ENCODE measurements at regions not wholly inside any gene's neighbourhood (a gene's known extent, or its start where the extent isn't known, plus 50 kb on each side); places are given as distances from the start of the nearest gene placed in this dataset.

- no peaks in the 10 kb centered on the region for H3K4me1 ChIP-seq (ENCODE audit: control insufficient read depth, insufficient read depth, low read length)
- H2AK5ac ChIP-seq (ENCODE audit: low read depth, low read length): no peak overlapping the region
- H2BK5ac ChIP-seq (ENCODE audit: low read depth, low read length, poor library complexity, severe bottlenecking): no peak overlapping the region
- no peaks in the 10 kb centered on the region for H4K20me1 ChIP-seq (ENCODE audit: insufficient read depth, low read length)
- no peak overlapping the region for H4K8ac ChIP-seq (ENCODE audit: low read depth in 2 of 2, low read length in 2 of 2)
- no peak overlapping the region for H3K4me3 ChIP-seq (ENCODE audit: insufficient read depth, low read depth, low read length)
- no peak overlapping the region for H3K9ac ChIP-seq (ENCODE audit: low read depth, low read length)
- no peak overlapping the region for H4K5ac ChIP-seq (ENCODE audit: low read depth, low read length)
- no TSS peak for BruUV-seq (replicated peaks)
- H2AK9ac ChIP-seq (replicated peaks; ENCODE audit: low read depth, low read length, poor library complexity): no peak overlapping the region
- CTCF ChIA-PET: no interaction called here
- no peak overlapping the region for H2BK15ac ChIP-seq (ENCODE audit: low read depth, low read length)
- in situ Hi-C loops (cut with MboI; ENCODE audit: low sequenced_read_pairs): loop anchor here (25.0 kb wide), 1 partner anchor 549 kb away; no protein-coding TSS in a partner anchor
- H3K4ac ChIP-seq (ENCODE audit: low read depth, low read length): no peak overlapping the region
- H3K79me1 ChIP-seq (ENCODE audit: low read depth in 1 of 2, low read length in 2 of 2): no peaks in the 10 kb centered on the region
- H3K4me2 ChIP-seq (ENCODE audit: low read depth, low read length): no peak overlapping the region
- H3K27ac ChIP-seq (ENCODE audit: insufficient read depth, low read length): no peak overlapping the region
- intact Hi-C loops (cut with micrococcal nuclease): no loop called here
- no peak overlapping the region for H3K18ac ChIP-seq (ENCODE audit: low read depth, low read length)
- dilution Hi-C loops (cut with HindIII; ENCODE audit: low sequenced_read_pairs, unreplicated experiment): no loop called here
- no peak for ATAC-seq (ENCODE audit: low read depth)
- no peaks in the 10 kb centered on the region for H3K36me3 ChIP-seq (ENCODE audit: control insufficient read depth, insufficient read depth, low read length)
- no peak overlapping the region for H4K91ac ChIP-seq (ENCODE audit: insufficient read depth, low read depth, low read length)
- H3K27me3 ChIP-seq (ENCODE audit: control insufficient read depth, insufficient read depth, low read length): no peaks in the 10 kb centered on the region; the same call in 1 of the 2 replicates
- H3K14ac ChIP-seq (replicated peaks; ENCODE audit: low read depth, low read length): no peak overlapping the region
- no peak overlapping the region for H2BK20ac ChIP-seq (ENCODE audit: low read depth, low read length)
- no peak overlapping the region for H3K56ac ChIP-seq (ENCODE audit: extremely low read depth, insufficient read depth, low read length)
- WGBS, 2 experiments (ENCODE audit: extremely low coverage in 2 of 2, insufficient read length in 1 of 2): no CpG with 5 or more reads among the region's 6 CpGs
- no peak overlapping the region for H2BK120ac ChIP-seq (ENCODE audit: low read depth, low read length)
- H2AFZ ChIP-seq (replicated peaks; ENCODE audit: low read length, poor library complexity): no peak overlapping the region
- no peaks in the 10 kb centered on the region for H3K9me3 ChIP-seq (ENCODE audit: control insufficient read depth, insufficient read depth, low read length)
- TF ChIP-seq BHLHE40 (IDR thresholded peaks at IDR 0.05; ENCODE audit: low read depth, low read length): no peak
- no peaks in the 10 kb centered on the region for H3K9me1 ChIP-seq (ENCODE audit: insufficient read depth, low read length)
- DNase-seq: no peak
- no peak overlapping the region for H3K23ac ChIP-seq (ENCODE audit: low read depth, low read length)
- POLR2A ChIA-PET (ENCODE audit: unreplicated experiment): no interaction called here
Observed at GRCh38 chr4:55013431-55013955, 111.9 kb downstream of the KDR start.

Measured in IMR-90 (cell line).